ENCODE measurements at regions not wholly inside any gene's neighbourhood (a gene's known extent, or its start where the extent isn't known, plus 50 kb on each side); places are given as distances from the start of the nearest gene placed in this dataset.
"Not testable (repeated sequence)": the region's sequence is repeated elsewhere in the genome, so short reads cannot be mapped to it uniquely, and the experiment has no call there.

DNA sequence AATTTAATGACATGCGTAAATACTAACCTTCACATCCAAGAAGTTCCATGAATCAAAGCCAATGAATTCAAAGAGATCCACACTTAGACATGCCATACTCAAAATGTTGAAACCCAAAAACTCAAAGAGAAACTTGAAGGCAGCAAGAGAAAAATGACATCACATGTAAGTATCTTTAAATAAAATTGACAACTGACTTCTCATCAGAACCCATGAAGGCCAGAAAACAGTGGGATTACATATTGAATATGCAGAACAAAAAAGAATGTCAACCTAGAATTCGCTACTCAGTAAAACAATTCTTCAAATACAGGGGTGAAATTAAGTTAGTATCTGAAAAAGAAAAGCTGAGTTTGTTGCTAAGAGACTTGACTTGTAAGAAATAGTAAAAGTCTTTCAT is 953.9 kb upstream of the HS3ST1 start:
- Histone ChIP-seq H3K9me3 (no peaks in the 10 kb centered on the region), H3K27ac (no peak overlapping the region), H3K36me3 (no peaks in the 10 kb centered on the region), H3K27me3 (no peaks in the 10 kb centered on the region), H3K4me3 (no peak overlapping the region), H3K4me1 (no peaks in the 10 kb centered on the region)
- WGBS, 2 donors: 88 to 93% methylated on average over 2 of the region's 2 CpGs
- TF ChIP-seq, protein P1, sequence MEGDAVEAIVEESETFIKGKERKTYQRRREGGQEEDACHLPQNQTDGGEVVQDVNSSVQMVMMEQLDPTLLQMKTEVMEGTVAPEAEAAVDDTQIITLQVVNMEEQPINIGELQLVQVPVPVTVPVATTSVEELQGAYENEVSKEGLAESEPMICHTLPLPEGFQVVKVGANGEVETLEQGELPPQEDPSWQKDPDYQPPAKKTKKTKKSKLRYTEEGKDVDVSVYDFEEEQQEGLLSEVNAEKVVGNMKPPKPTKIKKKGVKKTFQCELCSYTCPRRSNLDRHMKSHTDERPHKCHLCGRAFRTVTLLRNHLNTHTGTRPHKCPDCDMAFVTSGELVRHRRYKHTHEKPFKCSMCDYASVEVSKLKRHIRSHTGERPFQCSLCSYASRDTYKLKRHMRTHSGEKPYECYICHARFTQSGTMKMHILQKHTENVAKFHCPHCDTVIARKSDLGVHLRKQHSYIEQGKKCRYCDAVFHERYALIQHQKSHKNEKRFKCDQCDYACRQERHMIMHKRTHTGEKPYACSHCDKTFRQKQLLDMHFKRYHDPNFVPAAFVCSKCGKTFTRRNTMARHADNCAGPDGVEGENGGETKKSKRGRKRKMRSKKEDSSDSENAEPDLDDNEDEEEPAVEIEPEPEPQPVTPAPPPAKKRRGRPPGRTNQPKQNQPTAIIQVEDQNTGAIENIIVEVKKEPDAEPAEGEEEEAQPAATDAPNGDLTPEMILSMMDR (IDR thresholded peaks at IDR 0.05): no peak
- TF ChIP-seq POLR2AphosphoS5 (IDR thresholded peaks at IDR 0.05) (no peak), POLR2A (IDR thresholded peaks at IDR 0.05) (no peak), EP300 (IDR thresholded peaks at IDR 0.05) (no peak)
- intact Hi-C loops (cut with DNase I): no loop called here
- no peak for DNase-seq

DNA sequence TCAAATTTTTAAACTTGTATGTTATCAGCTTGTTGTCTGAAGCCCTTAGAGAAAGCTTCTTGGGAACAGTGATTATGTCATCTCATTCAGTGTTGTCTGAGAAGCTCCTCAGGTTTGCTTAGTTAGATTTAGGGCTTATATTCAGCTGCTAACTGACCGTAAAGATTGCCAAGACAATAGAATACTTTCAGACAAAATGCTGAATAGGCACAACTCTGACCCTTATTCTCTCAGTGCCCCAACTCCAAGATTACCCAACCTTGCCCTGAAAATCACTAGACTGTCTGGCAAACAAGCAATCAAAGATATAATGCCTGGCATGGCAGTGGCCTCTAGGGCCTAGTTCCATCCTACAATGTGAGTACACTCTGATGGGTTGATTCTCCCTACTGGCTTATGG is 950.5 kb upstream of the HS3ST1 start:
- Histone ChIP-seq H3K9me3 (no peaks in the 10 kb centered on the region), H3K36me3 (no peaks in the 10 kb centered on the region)
- WGBS, 2 donors: 85 to 95% methylated on average over 1 of the region's 1 CpG

DNA sequence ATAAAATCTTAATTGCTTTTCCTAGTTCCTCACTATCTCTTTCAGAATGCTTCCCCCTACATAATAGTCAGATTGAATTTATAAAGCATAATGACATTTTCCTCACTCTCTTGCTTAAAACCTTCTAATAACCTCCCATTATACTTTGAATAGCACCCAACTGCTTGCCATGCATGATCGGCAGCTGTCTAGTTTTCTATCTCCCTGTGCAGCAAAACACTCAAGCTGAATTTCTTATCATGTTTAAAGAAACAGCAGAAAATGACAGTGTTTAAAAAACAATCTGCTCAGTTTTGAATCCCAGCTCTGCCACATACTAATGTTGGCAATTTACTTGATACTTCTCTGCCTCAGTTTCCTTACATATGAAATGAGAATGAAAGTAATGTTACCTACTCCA is 947.1 kb upstream of the HS3ST1 start:
- H3K9me3 ChIP-seq: no peaks in the 10 kb centered on the region
- H3K4me3 ChIP-seq: no peak overlapping the region
- no peak overlapping the region for H3K27ac ChIP-seq
- WGBS, 2 donors: 86 to 90% methylated on average over 1 of the region's 1 CpG
- H3K36me3 ChIP-seq: no peaks in the 10 kb centered on the region
- no peaks in the 10 kb centered on the region for H3K4me1 ChIP-seq
- DNase-seq: no peak
- no peaks in the 10 kb centered on the region for H3K27me3 ChIP-seq
- TF ChIP-seq, protein P1 (IDR thresholded peaks at IDR 0.05): no peak
- TF ChIP-seq POLR2A (IDR thresholded peaks at IDR 0.05): no peak
- no peak for TF ChIP-seq EP300 (IDR thresholded peaks at IDR 0.05)
- TF ChIP-seq POLR2AphosphoS5 (IDR thresholded peaks at IDR 0.05): no peak
- intact Hi-C loops (cut with DNase I): no loop called here

More for the DNA sequence above, 950.5 kb upstream of the HS3ST1 start:
- intact Hi-C loops (cut with DNase I): no loop called here
- TF ChIP-seq POLR2A (IDR thresholded peaks at IDR 0.05) (no peak), EP300 (IDR thresholded peaks at IDR 0.05) (no peak), POLR2AphosphoS5 (IDR thresholded peaks at IDR 0.05) (no peak)
- TF ChIP-seq, protein P1 (IDR thresholded peaks at IDR 0.05): no peak
- no peak for DNase-seq
- no peak overlapping the region for H3K27ac ChIP-seq
- H3K4me3 ChIP-seq: no peak overlapping the region
- no peaks in the 10 kb centered on the region for H3K4me1 ChIP-seq
- H3K27me3 ChIP-seq: no peaks in the 10 kb centered on the region

DNA sequence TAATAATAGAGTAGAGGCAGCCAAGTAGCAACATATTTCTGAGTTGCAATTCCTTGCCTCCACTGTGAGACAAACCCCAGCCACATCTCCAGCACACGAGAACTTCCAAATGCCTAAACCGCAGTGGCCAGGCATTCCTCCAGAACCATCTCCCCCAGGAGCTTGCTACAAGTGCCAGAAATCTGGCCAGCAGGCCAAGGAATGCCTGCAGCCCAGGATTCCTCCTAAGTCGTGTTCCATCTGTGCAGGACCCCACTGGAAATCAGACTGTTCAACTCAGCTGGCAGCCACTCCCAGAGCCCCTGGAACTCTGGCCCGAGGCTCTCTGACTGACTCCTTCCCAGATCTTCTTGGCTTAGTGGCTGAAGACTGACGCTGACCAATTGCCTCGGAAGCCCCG is 937.2 kb upstream of the HS3ST1 start:
- H3K27ac ChIP-seq; H3K9me3 ChIP-seq; H3K4me1 ChIP-seq; H3K27me3 ChIP-seq; H3K4me3 ChIP-seq; DNase-seq; H3K36me3 ChIP-seq; intact Hi-C loops (cut with DNase I): not testable (repeated sequence)
- 86 to 95% methylated on average over 7 of the region's 7 CpGs for WGBS, 2 donors

DNA sequence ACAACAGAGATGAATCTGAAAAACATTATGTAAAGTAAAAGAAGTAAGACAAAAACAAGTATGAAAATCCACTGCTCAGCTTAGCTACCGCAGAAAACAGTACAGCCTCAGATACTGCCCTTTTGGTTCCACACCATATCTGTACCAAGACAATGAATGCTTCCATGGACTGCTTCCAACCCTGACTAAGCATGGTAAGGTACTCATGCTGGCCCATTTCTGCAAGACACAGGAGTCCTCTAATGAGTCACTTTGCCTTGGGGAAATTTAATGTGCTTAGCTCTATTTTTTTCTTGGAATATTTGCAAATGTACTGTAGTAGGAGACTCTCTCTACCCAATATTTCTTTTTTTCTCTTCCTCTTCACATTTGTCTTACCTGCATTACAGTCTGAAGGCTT is 931.7 kb upstream of the HS3ST1 start:
- intact Hi-C loops (cut with DNase I): no loop called here
- no peaks in the 10 kb centered on the region for H3K36me3 ChIP-seq
- no peak for DNase-seq
- H3K4me3 ChIP-seq: no peak overlapping the region
- no peak overlapping the region for H3K27ac ChIP-seq
- WGBS, 2 donors: 97 to 100% methylated on average over 1 of the region's 1 CpG
- TF ChIP-seq, protein P1 (IDR thresholded peaks at IDR 0.05): no peak
- no peak for TF ChIP-seq EP300 (IDR thresholded peaks at IDR 0.05)
- no peaks in the 10 kb centered on the region for H3K9me3 ChIP-seq
- H3K27me3 ChIP-seq: no peaks in the 10 kb centered on the region
- H3K4me1 ChIP-seq: no peaks in the 10 kb centered on the region

Data from sigmoid colon (tissue), 6 donors.